Tibial nerve (tissue), 4 donors: ENCODE measurements at regions not wholly inside any gene's neighbourhood (a gene's known extent, or its start where the extent isn't known, plus 50 kb on each side); places are given as distances from the start of the nearest gene placed in this dataset.
"Not testable (repeated sequence)": the region's sequence is repeated elsewhere in the genome, so short reads cannot be mapped to it uniquely, and the experiment has no call there.

ENCODE experiments used
- EP300 ChIP-seq, 2 donors: sonication (generic); formaldehyde crosslinking; IDR thresholded peaks; one replicate each; pipeline ENCODE4 v1.6.1; 2017; ENCODE audit warnings: antibody characterized with exemption in 2 of 2, mild to moderate bottlenecking in 1 of 2
- POLR2A ChIP-seq, 2 donors: fragments of 450-650 bp; IDR thresholded peaks; one replicate each; pipeline ENCODE4 v1.6.1; 2017; ENCODE audit warnings: antibody characterized with exemption in 2 of 2, mild to moderate bottlenecking in 2 of 2, moderate library complexity in 2 of 2
- TF ChIP-seq, protein P1 (sequence below), 5 experiments: fragments of 200-600 bp in 3 of 5; fragments of 450-650 bp in 2 of 5; sonication (generic) in 3 of 5; IDR thresholded peaks; one replicate each; pipeline ENCODE4 v1.5.1; 2016 to 2019; ENCODE audit warnings: antibody characterized with exemption in 5 of 5, mild to moderate bottlenecking in 3 of 5, moderate library complexity in 2 of 5

DNA sequence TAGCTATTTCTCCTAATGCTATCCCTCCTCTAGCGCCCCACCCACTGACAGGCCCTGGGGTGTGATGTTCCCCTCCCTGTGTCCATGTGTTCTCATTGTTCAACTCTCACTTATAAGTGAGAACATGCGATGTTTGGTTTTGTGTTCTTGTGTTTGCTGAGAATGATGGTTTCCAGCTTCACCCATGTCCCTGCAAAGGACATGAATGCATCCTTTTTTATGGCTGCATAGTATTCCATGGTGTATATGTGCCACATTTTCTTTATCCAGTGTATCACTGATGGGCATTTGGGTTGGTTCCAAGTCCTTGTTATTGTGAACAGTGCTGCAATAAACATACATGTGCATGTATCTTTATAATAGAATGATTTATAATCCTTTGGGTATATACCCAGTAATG lies 115.3 kb upstream of the OR9Q1 start:
- TF ChIP-seq, protein P1, sequence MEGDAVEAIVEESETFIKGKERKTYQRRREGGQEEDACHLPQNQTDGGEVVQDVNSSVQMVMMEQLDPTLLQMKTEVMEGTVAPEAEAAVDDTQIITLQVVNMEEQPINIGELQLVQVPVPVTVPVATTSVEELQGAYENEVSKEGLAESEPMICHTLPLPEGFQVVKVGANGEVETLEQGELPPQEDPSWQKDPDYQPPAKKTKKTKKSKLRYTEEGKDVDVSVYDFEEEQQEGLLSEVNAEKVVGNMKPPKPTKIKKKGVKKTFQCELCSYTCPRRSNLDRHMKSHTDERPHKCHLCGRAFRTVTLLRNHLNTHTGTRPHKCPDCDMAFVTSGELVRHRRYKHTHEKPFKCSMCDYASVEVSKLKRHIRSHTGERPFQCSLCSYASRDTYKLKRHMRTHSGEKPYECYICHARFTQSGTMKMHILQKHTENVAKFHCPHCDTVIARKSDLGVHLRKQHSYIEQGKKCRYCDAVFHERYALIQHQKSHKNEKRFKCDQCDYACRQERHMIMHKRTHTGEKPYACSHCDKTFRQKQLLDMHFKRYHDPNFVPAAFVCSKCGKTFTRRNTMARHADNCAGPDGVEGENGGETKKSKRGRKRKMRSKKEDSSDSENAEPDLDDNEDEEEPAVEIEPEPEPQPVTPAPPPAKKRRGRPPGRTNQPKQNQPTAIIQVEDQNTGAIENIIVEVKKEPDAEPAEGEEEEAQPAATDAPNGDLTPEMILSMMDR (IDR thresholded peaks at IDR 0.05), result not testable (repeated sequence)
- TF ChIP-seq POLR2A, EP300 (IDR thresholded peaks at IDR 0.05): not testable (repeated sequence)
